ENCODE measurements at regions not wholly inside any gene's neighbourhood (a gene's known extent, or its start where the extent isn't known, plus 50 kb on each side); places are given as distances from the start of the nearest gene placed in this dataset.
"Not testable (repeated sequence)": the region's sequence is repeated elsewhere in the genome, so short reads cannot be mapped to it uniquely, and the experiment has no call there.

DNA sequence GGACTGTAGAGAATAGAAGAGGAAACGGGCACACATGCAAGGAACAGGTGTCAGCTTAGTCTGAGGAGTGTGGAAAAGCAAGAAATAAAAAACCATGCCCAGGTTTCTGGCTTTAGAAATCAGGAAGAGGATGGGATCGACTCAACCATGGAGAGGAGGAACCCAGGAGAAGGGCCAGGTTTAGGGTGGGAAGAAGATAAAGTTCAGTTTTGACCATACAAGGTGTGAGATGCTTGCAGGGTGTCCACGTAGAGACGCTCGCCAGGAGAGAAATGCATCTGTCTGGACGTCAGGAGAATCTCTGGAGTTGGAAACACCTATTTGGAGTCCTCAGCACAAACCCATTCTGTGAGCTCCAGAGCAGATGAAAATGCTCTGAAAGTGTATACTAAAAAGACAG lies 275.1 kb downstream of the CYRIA start:
- H3K9me3 Mint-ChIP-seq = no peaks in the 10 kb centered on the region
- ATAC-seq (no peak), DNase-seq (ENCODE audit: low spot score) (no peak)
- no peaks in the 10 kb centered on the region for H3K4me1 Mint-ChIP-seq (ENCODE audit: low read depth in 2 of 2)
- no peak overlapping the region for H3K4me3 Mint-ChIP-seq
- H3K36me3 Mint-ChIP-seq = no peaks in the 10 kb centered on the region
- H3K27me3 Mint-ChIP-seq = no peaks in the 10 kb centered on the region
- H3K27ac Mint-ChIP-seq = no peak overlapping the region

DNA sequence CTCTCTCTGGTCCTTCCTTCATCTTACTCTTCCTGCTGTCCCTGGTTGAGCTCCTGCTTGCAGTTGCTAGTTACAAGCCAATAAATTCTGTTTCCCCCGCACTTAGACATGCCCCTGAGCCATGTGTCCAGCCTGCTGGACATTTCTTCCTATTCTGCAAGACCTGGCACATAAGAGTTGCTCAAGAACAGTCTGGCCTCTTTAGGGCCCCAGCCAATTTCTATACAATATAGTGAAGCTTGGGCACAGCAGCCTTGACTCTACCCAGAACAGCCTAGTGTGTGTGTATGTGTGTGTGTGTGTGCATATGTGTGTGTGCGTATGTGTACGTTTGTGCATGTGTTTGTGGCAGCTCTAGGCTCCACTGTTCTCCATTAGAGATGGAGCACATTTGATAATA lies 276.0 kb downstream of the CYRIA start:
- no peaks in the 10 kb centered on the region for H3K36me3 Mint-ChIP-seq
- H3K4me3 Mint-ChIP-seq = no peak overlapping the region
- no peaks in the 10 kb centered on the region for H3K27me3 Mint-ChIP-seq
- DNase-seq (ENCODE audit: low spot score) (no peak), ATAC-seq (no peak)
- H3K4me1 Mint-ChIP-seq (ENCODE audit: low read depth in 2 of 2) = no peaks in the 10 kb centered on the region
- no peak overlapping the region for H3K27ac Mint-ChIP-seq
- H3K9me3 Mint-ChIP-seq = no peaks in the 10 kb centered on the region

DNA sequence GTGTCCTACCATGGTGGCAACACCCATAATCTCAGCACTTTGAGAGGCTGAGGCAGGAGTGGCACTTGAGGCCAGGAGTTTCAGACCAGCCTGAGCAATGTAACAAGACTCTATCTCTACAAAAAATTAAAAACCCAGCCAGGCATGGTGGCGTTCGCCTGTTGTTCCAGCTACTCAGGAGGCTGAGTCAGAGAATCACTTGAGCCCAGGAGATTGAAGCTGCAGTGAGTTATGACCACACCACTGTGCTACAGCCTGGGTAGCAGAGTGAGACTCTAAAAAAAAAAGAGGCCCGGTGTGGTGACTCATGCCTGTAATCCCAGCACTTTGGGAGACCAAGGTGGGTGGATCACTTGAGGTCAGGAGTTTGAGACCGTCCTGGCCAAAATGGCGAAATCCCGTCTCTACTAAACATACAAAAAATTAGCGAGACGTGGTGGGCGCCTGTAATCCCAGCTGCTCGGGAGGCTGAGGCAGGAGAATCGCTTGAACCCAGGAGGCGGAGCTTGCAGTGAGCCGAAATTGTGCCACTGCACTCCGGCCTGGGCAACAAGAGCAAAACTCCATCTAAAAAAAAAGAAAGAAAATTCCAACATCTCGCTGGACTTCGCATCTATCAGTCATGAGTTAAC lies 277.3 kb downstream of the CYRIA start:
- DNase-seq (ENCODE audit: low spot score); H3K27me3 Mint-ChIP-seq; H3K27ac Mint-ChIP-seq; H3K36me3 Mint-ChIP-seq; H3K9me3 Mint-ChIP-seq; ATAC-seq; H3K4me3 Mint-ChIP-seq; H3K4me1 Mint-ChIP-seq (ENCODE audit: low read depth in 2 of 2): not testable (repeated sequence)

DNA sequence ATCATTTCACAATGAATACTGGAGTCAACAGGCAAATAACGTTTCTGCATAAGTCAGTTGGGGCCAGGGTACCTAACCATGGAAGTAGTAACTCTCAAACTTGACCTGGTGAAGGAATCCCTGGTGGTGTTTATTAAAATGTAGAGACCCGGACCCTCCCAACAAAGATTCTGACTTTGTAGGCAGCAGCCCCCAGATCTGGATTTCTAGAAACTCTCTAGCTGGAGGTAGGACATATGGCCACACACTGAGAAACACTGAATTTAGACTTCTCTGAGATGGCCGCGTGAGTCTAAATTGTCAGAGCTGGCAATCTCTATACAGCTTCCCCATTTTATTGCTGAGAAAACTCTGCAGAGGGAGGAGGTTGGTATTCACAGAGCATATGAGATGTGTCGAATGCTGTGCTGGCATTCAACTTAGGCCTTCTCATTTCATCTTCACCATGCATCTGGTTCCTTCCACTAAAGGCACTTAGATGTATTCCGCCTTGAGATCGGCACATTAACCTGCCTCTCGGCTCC lies 278.1 kb downstream of the CYRIA start:
- ATAC-seq = no peak
- Mint-ChIP-seq H3K27me3 (peaks cover 0 to 5% of the 10 kb centered on the region in 2 donors), H3K9me3 (no peaks in the 10 kb centered on the region), H3K4me3 (no peak overlapping the region), H3K27ac (no peak overlapping the region), H3K36me3 (no peaks in the 10 kb centered on the region), H3K4me1 (ENCODE audit: low read depth in 2 of 2) (no peaks in the 10 kb centered on the region)
- no peak for DNase-seq (ENCODE audit: low spot score)

DNA sequence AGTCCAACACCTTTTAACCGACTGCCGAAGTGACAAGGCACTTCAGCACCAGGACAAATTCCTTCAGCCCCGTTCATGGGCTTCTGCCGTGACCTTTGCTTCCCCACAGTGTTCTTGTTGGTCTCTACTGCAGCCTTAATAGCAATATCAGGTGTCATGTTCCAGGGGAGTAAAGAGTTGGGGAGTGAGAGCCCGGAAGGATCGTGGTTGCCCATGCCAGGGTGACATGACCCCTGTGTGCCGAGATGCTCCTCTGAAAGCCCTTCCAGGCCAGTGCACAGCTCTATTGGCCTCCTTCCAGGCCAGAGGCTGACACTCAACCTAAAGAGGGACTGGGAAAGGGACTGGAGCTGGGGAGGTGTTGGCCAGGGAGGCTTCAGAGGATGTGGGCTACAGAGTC lies 279.2 kb downstream of the CYRIA start:
- peaks cover 0 to 7% of the 10 kb centered on the region in 2 donors for H3K27me3 Mint-ChIP-seq
- no peak overlapping the region for H3K27ac Mint-ChIP-seq
- no peaks in the 10 kb centered on the region for H3K9me3 Mint-ChIP-seq
- no peak for ATAC-seq
- no peak for DNase-seq (ENCODE audit: low spot score)
- H3K4me3 Mint-ChIP-seq = no peak overlapping the region
- H3K36me3 Mint-ChIP-seq = no peaks in the 10 kb centered on the region
- H3K4me1 Mint-ChIP-seq (ENCODE audit: low read depth in 2 of 2) = no peaks in the 10 kb centered on the region

DNA sequence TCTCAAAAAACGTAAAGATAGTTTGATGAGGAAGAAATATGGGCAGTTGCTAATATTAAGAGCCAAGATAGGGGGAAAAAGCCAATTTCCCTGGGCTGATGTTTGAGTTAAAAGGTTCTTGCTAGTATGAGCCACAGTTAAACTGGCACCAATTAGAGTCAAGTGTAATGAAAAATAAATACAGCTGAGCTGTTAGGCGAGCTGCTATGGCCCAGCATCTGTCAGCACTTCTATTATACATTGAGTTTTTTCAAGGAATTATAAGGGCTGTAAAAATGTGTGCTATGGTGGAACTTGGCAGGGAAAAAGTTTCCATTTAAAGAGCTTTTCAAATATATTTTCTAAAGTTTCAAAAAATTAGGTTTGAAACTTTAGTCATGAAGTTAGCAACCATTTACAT lies 279.6 kb downstream of the CYRIA start:
- no peak overlapping the region for H3K27ac Mint-ChIP-seq
- no peak for DNase-seq (ENCODE audit: low spot score)
- no peaks in the 10 kb centered on the region for H3K36me3 Mint-ChIP-seq
- no peaks in the 10 kb centered on the region for H3K4me1 Mint-ChIP-seq (ENCODE audit: low read depth in 2 of 2)
- H3K27me3 Mint-ChIP-seq = peaks cover 0 to 11% of the 10 kb centered on the region in 2 donors
- no peaks in the 10 kb centered on the region for H3K9me3 Mint-ChIP-seq
- ATAC-seq = no peak
- no peak overlapping the region for H3K4me3 Mint-ChIP-seq

DNA sequence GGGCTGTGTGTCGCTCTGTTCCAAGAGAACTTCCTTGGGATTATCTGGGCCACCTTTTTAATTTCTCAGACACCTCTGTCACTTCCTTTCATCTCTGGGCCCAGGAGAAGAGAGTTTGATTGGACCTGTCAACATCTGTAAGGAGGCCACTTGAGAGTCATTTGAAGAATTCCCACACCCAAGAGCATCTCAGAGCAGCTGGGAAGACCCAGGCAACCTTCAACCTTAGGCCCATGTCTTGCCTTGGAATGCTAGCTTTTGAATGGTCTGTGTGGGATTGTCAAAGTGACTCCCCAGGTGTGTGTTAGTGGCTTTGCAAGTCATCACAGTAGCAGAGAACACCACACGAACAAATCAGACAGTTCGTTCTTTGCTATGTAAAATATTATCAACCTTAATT lies 280.3 kb downstream of the CYRIA start:
- Mint-ChIP-seq H3K27me3 (peaks cover 0 to 12% of the 10 kb centered on the region in 2 donors), H3K4me1 (ENCODE audit: low read depth in 2 of 2) (no peaks in the 10 kb centered on the region), H3K4me3 (no peak overlapping the region), H3K9me3 (no peaks in the 10 kb centered on the region), H3K27ac (no peak overlapping the region), H3K36me3 (no peaks in the 10 kb centered on the region)
- DNase-seq (ENCODE audit: low spot score) (no peak), ATAC-seq (no peak)

DNA sequence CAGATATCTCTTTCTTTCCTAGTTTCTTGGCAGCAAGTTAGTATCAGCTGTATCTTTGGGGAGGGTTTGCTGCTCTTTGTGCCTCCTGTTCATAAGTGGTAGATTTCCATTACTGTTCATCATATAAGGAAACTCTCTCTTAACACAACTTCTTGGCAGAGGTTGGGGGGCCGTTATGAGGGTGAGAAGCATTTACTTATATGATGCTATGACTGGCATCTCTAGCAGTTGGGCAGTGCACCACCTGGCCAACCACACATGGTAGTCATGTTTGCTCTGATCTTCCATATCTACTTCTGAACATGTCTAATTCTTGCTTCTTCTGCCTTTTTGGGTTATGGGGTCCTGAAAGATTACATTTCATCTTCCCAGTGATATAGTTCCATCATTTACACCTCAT lies 282.2 kb downstream of the CYRIA start:
- no peaks in the 10 kb centered on the region for H3K36me3 Mint-ChIP-seq
- no peak for DNase-seq (ENCODE audit: low spot score)
- H3K4me1 Mint-ChIP-seq (ENCODE audit: low read depth in 2 of 2) = no peaks in the 10 kb centered on the region
- H3K27ac Mint-ChIP-seq = no peak overlapping the region
- H3K9me3 Mint-ChIP-seq = no peaks in the 10 kb centered on the region
- no peak for ATAC-seq
- peaks cover 0 to 12% of the 10 kb centered on the region in 2 donors for H3K27me3 Mint-ChIP-seq
- no peak overlapping the region for H3K4me3 Mint-ChIP-seq

DNA sequence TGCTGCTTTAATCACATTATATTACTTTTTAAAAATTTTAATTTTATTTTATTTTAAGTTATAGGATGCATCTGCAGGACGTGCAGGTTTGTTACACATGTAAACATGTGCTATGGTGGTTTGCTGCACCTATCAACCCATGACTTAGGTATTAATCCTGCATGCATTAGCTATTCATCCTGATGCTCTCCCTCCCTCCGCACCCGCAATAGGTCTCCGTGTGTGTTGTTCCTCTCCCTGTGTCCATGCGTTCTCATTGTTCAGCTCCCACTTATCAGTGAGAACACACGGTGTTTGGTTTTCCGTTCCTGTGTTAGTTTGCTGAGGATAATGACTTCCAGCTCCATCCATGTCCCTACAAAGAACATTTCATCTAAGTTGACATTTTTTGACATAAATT lies 283.2 kb downstream of the CYRIA start:
- H3K4me3 Mint-ChIP-seq = no peak overlapping the region
- DNase-seq (ENCODE audit: low spot score) = no peak
- H3K27ac Mint-ChIP-seq = no peak overlapping the region
- no peaks in the 10 kb centered on the region for H3K4me1 Mint-ChIP-seq (ENCODE audit: low read depth in 2 of 2)
- no peak for ATAC-seq
- no peaks in the 10 kb centered on the region for H3K9me3 Mint-ChIP-seq
- no peaks in the 10 kb centered on the region for H3K36me3 Mint-ChIP-seq
- H3K27me3 Mint-ChIP-seq = peaks cover 0 to 12% of the 10 kb centered on the region in 2 donors

DNA sequence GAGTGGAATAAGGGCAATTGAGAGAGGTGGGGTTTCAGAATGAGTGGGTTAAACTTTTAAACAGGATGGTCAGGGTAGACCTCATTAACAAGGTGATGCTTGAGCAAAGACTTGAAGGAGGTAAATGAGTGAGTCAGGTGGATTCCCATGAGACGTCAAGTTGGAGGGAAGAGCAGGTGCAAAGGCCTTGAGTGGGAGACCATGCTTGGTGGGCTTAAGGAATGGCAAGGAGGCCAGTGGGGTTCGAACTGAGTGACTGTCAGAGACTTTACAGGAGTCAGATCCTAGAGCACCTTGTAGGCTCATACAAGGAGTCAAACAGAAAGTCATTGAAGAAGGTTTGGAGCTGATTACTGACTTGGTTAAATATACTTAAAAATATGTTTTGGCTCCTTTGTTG lies 284.1 kb downstream of the CYRIA start:
- Mint-ChIP-seq H3K4me3 (no peak overlapping the region), H3K36me3 (no peaks in the 10 kb centered on the region), H3K27ac (no peak overlapping the region), H3K27me3 (peaks cover 0 to 12% of the 10 kb centered on the region in 2 donors), H3K9me3 (no peaks in the 10 kb centered on the region), H3K4me1 (ENCODE audit: low read depth in 2 of 2) (no peaks in the 10 kb centered on the region)
- DNase-seq (ENCODE audit: low spot score) (no peak), ATAC-seq (no peak)

DNA sequence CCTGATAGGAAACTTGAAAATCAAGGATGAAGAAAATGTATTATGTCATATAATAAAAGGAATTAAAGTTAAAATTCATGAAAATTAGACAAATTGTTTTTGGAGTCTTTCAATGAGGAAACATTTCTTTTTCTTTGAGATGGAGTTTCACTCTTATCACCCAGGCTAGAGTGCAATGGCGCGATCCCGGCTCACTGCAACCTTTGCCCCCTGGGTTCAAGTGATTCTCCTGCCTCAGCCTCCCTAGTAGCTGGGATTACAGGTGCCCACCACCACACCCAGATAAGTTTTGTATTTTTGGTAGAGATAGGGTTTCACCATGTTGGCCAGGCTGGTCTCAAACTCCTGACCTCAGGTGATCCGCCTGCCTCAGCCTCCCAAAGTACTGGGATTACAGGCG lies 285.7 kb downstream of the CYRIA start:
- not testable (repeated sequence) for H3K4me1 Mint-ChIP-seq (ENCODE audit: low read depth in 2 of 2); H3K4me3 Mint-ChIP-seq; H3K27ac Mint-ChIP-seq; H3K36me3 Mint-ChIP-seq; DNase-seq (ENCODE audit: low spot score); ATAC-seq; H3K9me3 Mint-ChIP-seq
- H3K27me3 Mint-ChIP-seq = peaks cover 0 to 12% of the 10 kb centered on the region in 2 donors

DNA sequence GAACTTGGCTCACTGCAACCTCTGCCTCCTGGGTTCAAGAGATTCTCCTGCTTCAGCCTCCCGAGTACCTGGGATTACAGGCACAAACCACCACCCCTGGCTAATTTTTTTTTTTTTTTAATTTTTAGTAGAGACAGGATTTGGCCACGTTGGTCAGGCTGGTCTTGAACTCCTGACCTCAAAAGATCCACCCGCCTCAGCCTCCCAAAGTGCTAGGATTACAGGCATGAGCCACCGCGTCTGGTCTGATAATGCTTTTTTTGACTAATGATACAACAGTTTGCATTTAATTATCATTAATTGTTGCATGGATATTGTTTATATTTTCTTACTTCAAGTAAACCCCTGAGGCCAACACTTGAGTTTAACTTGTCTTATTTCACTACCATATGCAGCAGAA lies 286.6 kb downstream of the CYRIA start:
- H3K27me3 Mint-ChIP-seq = peaks cover 0 to 12% of the 10 kb centered on the region in 2 donors
- not testable (repeated sequence) for ATAC-seq; H3K9me3 Mint-ChIP-seq; H3K4me1 Mint-ChIP-seq (ENCODE audit: low read depth in 2 of 2); H3K36me3 Mint-ChIP-seq; H3K27ac Mint-ChIP-seq; DNase-seq (ENCODE audit: low spot score); H3K4me3 Mint-ChIP-seq

DNA sequence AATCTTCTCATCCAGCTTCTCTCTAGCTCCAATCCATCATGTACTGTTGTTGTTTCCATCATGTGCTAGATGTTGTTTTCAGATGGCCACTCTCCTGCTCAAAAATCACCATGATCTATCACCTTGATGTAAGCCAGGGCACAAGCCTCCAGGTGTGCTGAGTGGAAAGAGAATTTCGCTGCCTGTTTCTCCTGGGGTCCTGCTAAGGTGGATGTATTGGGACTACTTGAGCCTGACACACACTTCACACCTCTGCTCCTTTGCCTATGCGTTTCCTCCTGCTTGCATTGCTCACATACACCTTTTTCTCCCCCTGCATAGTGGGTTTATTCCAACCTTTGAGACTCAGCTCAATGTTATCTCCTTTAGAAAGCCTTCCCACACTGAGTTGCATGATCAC lies 287.6 kb downstream of the CYRIA start:
- no peak for ATAC-seq
- H3K36me3 Mint-ChIP-seq = no peaks in the 10 kb centered on the region
- no peaks in the 10 kb centered on the region for H3K9me3 Mint-ChIP-seq
- no peak overlapping the region for H3K27ac Mint-ChIP-seq
- no peaks in the 10 kb centered on the region for H3K4me1 Mint-ChIP-seq (ENCODE audit: low read depth in 2 of 2)
- no peak overlapping the region for H3K4me3 Mint-ChIP-seq
- peaks cover 0 to 8% of the 10 kb centered on the region in 2 donors for H3K27me3 Mint-ChIP-seq
- DNase-seq (ENCODE audit: low spot score) = no peak

DNA sequence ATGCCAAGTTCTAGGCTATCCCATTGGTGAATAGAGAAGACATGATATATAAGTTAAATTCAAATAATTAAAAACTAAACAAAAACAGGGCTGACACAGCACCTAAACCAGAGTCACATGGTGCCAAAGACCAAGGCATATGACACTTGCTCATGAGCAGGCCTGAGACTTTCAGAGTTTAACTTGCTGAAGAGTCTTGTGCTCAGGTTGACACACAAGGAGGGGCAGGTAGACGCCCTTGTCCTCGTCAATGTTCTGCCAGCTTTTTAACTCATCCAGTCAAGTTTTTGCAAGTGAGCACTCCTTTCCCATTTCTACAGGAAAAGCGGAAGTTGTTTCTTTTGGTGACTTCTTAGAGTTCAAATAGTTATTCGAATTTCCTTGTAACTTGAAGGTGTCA lies 289.7 kb downstream of the CYRIA start:
- DNase-seq (ENCODE audit: low spot score) (no peak), ATAC-seq (no peak)
- Mint-ChIP-seq H3K4me1 (ENCODE audit: low read depth in 2 of 2) (no peaks in the 10 kb centered on the region), H3K4me3 (no peak overlapping the region), H3K9me3 (no peaks in the 10 kb centered on the region), H3K36me3 (no peaks in the 10 kb centered on the region), H3K27ac (no peak overlapping the region), H3K27me3 (peaks cover 0 to 6% of the 10 kb centered on the region in 2 donors)

DNA sequence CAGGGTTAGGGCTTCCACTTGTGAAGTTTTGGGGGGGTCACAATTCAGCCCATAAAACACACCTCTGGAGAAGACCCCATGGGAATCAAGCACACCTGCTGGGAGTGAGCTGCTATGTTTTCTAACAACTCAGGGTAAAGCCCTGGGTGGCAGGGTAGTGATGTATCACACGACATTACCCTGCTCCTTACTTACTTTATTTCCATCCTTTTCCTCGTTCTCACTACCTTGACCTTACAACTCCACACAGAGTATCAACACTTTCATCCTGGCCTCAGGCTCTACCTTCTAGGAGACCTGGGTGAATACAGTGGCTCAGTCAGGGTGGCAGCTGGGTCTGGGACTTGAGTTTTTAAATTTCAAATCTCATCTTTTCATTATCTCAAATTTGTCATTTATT lies 290.3 kb downstream of the CYRIA start:
- Mint-ChIP-seq H3K9me3 (no peaks in the 10 kb centered on the region), H3K27ac (no peak overlapping the region), H3K4me1 (ENCODE audit: low read depth in 2 of 2) (no peaks in the 10 kb centered on the region), H3K36me3 (no peaks in the 10 kb centered on the region), H3K27me3 (peaks cover 0 to 7% of the 10 kb centered on the region in 2 donors), H3K4me3 (no peak overlapping the region)
- ATAC-seq (no peak), DNase-seq (ENCODE audit: low spot score) (no peak)
